Parathyroid adenoma (tissue), 2 donors: ENCODE measurements at regions not wholly inside any gene's neighbourhood (a gene's known extent, or its start where the extent isn't known, plus 50 kb on each side); places are given as distances from the start of the nearest gene placed in this dataset.

Experiments
- H2AFZ ChIP-seq: fragments of 300-600 bp; sonication (generic); one replicate; pipeline ENCODE4 v1.7.0; 2017; ENCODE audit warnings: antibody characterized with exemption, mild to moderate bottlenecking
- H3K27ac ChIP-seq: fragments of 300-600 bp; sonication (generic); one replicate; pipeline ENCODE4 v1.7.0; 2017
- H3K27me3 ChIP-seq: fragments of 300-600 bp; sonication (generic); one replicate; pipeline ENCODE4 v1.7.0; 2017; ENCODE audit warnings: low read length; ENCODE audit not compliant: control insufficient read depth, insufficient read depth
- H3K36me3 ChIP-seq: fragments of 300-600 bp; sonication (generic); one replicate; pipeline ENCODE4 v1.7.0; 2017; ENCODE audit warnings: low read length; ENCODE audit not compliant: control insufficient read depth, insufficient read depth
- H3K4me1 ChIP-seq: fragments of 300-600 bp; sonication (generic); one replicate; pipeline ENCODE4 v1.7.0; 2017; ENCODE audit warnings: control low read depth
- H3K4me2 ChIP-seq: fragments of 300-600 bp; sonication (generic); one replicate; pipeline ENCODE4 v1.7.0; 2017; ENCODE audit warnings: low read length
- H3K4me3 ChIP-seq: fragments of 300-600 bp; sonication (generic); one replicate; pipeline ENCODE4 v1.7.0; 2017; ENCODE audit warnings: low read depth, low read length
- H3K79me2 ChIP-seq: fragments of 300-600 bp; sonication (generic); one replicate; pipeline ENCODE4 v1.7.0; 2017; ENCODE audit warnings: control low read depth
- H3K9ac ChIP-seq: fragments of 300-600 bp; sonication (generic); one replicate; pipeline ENCODE4 v1.7.0; 2017; ENCODE audit warnings: mild to moderate bottlenecking
- H3K9me3 ChIP-seq: fragments of 300-600 bp; sonication (generic); one replicate; pipeline ENCODE4 v1.7.0; 2017; ENCODE audit warnings: low read length; ENCODE audit not compliant: control insufficient read depth
- TF ChIP-seq, protein P1 (sequence below): fragments of 300-600 bp; sonication (generic); IDR thresholded peaks from one replicate; pipeline ENCODE4 v1.7.0; 2017; ENCODE audit warnings: antibody characterized with exemption, mild to moderate bottlenecking
- donor health status: primary hyperparathyroidism.

GRCh38 chr4:186882293-186882692 lies 158.6 kb upstream of the FAT1 start:
- H3K27ac ChIP-seq = no peak overlapping the region
- no peaks in the 10 kb centered on the region for H3K27me3 ChIP-seq
- H3K4me2 ChIP-seq = no peak overlapping the region
- H3K9ac ChIP-seq = no peak overlapping the region
- no peaks in the 10 kb centered on the region for H3K9me3 ChIP-seq
- H3K4me3 ChIP-seq = no peak overlapping the region
- TF ChIP-seq, protein P1, sequence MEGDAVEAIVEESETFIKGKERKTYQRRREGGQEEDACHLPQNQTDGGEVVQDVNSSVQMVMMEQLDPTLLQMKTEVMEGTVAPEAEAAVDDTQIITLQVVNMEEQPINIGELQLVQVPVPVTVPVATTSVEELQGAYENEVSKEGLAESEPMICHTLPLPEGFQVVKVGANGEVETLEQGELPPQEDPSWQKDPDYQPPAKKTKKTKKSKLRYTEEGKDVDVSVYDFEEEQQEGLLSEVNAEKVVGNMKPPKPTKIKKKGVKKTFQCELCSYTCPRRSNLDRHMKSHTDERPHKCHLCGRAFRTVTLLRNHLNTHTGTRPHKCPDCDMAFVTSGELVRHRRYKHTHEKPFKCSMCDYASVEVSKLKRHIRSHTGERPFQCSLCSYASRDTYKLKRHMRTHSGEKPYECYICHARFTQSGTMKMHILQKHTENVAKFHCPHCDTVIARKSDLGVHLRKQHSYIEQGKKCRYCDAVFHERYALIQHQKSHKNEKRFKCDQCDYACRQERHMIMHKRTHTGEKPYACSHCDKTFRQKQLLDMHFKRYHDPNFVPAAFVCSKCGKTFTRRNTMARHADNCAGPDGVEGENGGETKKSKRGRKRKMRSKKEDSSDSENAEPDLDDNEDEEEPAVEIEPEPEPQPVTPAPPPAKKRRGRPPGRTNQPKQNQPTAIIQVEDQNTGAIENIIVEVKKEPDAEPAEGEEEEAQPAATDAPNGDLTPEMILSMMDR = no peak
- no peak overlapping the region for H2AFZ ChIP-seq
- H3K79me2 ChIP-seq = no peaks in the 10 kb centered on the region
- H3K4me1 ChIP-seq = no peaks in the 10 kb centered on the region
- H3K36me3 ChIP-seq = no peaks in the 10 kb centered on the region

GRCh38 chr4:186885289-186885688 lies 161.6 kb upstream of the FAT1 start:
- no peak overlapping the region for H3K27ac ChIP-seq
- H3K9ac ChIP-seq = no peak overlapping the region
- H3K4me2 ChIP-seq = no peak overlapping the region
- H3K4me3 ChIP-seq = no peak overlapping the region
- no peaks in the 10 kb centered on the region for H3K79me2 ChIP-seq
- no peak overlapping the region for H2AFZ ChIP-seq
- no peaks in the 10 kb centered on the region for H3K9me3 ChIP-seq
- H3K27me3 ChIP-seq = no peaks in the 10 kb centered on the region
- no peaks in the 10 kb centered on the region for H3K36me3 ChIP-seq
- TF ChIP-seq, protein P1 = no peak
- H3K4me1 ChIP-seq = no peaks in the 10 kb centered on the region

GRCh38 chr4:186886759-186887158 lies 163.1 kb upstream of the FAT1 start:
- H3K4me1 ChIP-seq = no peaks in the 10 kb centered on the region
- no peaks in the 10 kb centered on the region for H3K9me3 ChIP-seq
- H3K79me2 ChIP-seq = no peaks in the 10 kb centered on the region
- H3K27ac ChIP-seq = no peak overlapping the region
- TF ChIP-seq, protein P1 = no peak
- no peak overlapping the region for H3K4me3 ChIP-seq
- no peak overlapping the region for H3K9ac ChIP-seq
- H3K4me2 ChIP-seq = no peak overlapping the region
- no peaks in the 10 kb centered on the region for H3K27me3 ChIP-seq
- no peak overlapping the region for H2AFZ ChIP-seq
- no peaks in the 10 kb centered on the region for H3K36me3 ChIP-seq

- no peak overlapping the region for H3K27ac ChIP-seq
- no peak overlapping the region for H3K4me2 ChIP-seq
- TF ChIP-seq, protein P1 = no peak
Observed at GRCh38 chr4:186887291-186887700, 163.6 kb upstream of the FAT1 start.

GRCh38 chr4:186887752-186888151 lies 164.1 kb upstream of the FAT1 start:
- TF ChIP-seq, protein P1 = no peak
- H3K36me3 ChIP-seq = no peaks in the 10 kb centered on the region
- no peaks in the 10 kb centered on the region for H3K9me3 ChIP-seq
- no peak overlapping the region for H3K4me2 ChIP-seq
- H3K4me3 ChIP-seq = no peak overlapping the region
- H3K4me1 ChIP-seq = no peaks in the 10 kb centered on the region
- H3K9ac ChIP-seq = no peak overlapping the region
- no peak overlapping the region for H2AFZ ChIP-seq
- H3K27ac ChIP-seq = no peak overlapping the region
- no peaks in the 10 kb centered on the region for H3K27me3 ChIP-seq
- H3K79me2 ChIP-seq = no peaks in the 10 kb centered on the region

More at GRCh38 chr4:186887291-186887700, 163.6 kb upstream of the FAT1 start:
- Histone ChIP-seq H3K4me3 (no peak overlapping the region), H3K36me3 (no peaks in the 10 kb centered on the region), H3K4me1 (no peaks in the 10 kb centered on the region), H2AFZ (no peak overlapping the region), H3K27me3 (no peaks in the 10 kb centered on the region), H3K9ac (no peak overlapping the region), H3K9me3 (no peaks in the 10 kb centered on the region), H3K79me2 (no peaks in the 10 kb centered on the region)
